Activated CD8-positive, alpha-beta T cell treated with anti-CD3 and anti-CD28 coated beads for 36 hours (primary cell): ENCODE measurements at regions not wholly inside any gene's neighbourhood (a gene's known extent, or its start where the extent isn't known, plus 50 kb on each side); places are given as distances from the start of the nearest gene placed in this dataset.

Experiments used
- ATAC-seq: fragments of 200-7000 bp; cut with Tn5 transposase; one replicate; pipeline ENCODE4 v1.10.0; 2021; ENCODE audit warnings: mild to moderate bottlenecking, moderate library complexity
- CTCF ChIA-PET: fragments of 350-600 bp; sonication (Branson Sonifier 250); formaldehyde crosslinking; loops from one replicate; lab custom pipeline; 2021; ENCODE audit warnings: antibody characterized with exemption; lab: Charles Lee
- POLR2A ChIA-PET: fragments of 350-600 bp; sonication (Branson Sonifier 250); formaldehyde crosslinking; loops from one replicate; lab custom pipeline; 2021; ENCODE audit warnings: antibody characterized with exemption; lab: Charles Lee
- DNase-seq: peaks from one replicate; pipeline ENCODE4 v3.0.0-alpha.2; 2020
- H3K27ac Mint-ChIP-seq: one replicate; pipeline ENCODE4 v1.8.0; 2021; ENCODE audit warnings: mild to moderate bottlenecking, mixed read lengths
- H3K27me3 Mint-ChIP-seq: one replicate; pipeline ENCODE4 v1.8.0; 2021; ENCODE audit warnings: mixed read lengths
- H3K36me3 Mint-ChIP-seq: one replicate; pipeline ENCODE4 v1.8.0; 2021; ENCODE audit warnings: low read depth, mixed read lengths
- H3K4me1 Mint-ChIP-seq: one replicate; pipeline ENCODE4 v1.8.0; 2021; ENCODE audit warnings: low read depth, mixed read lengths
- H3K4me3 Mint-ChIP-seq: one replicate; pipeline ENCODE4 v1.8.0; 2021; ENCODE audit warnings: mild to moderate bottlenecking, moderate library complexity, mixed read lengths
- H3K9me3 Mint-ChIP-seq: one replicate; pipeline ENCODE4 v1.8.0; 2021; ENCODE audit warnings: mixed read lengths
- CTCF ChIP-seq: fragments of 200-600 bp; IDR thresholded peaks from one replicate; pipeline ENCODE4 v1.8.0; 2022; ENCODE audit warnings: antibody characterized with exemption, mild to moderate bottlenecking
- intact Hi-C: fragments of 100-400 bp; cut with micrococcal nuclease; formaldehyde crosslinking; loops from one replicate; pipeline ENCODE4 v1.10.0; 2022

- H3K27ac Mint-ChIP-seq, result no peak overlapping the region
- ATAC-seq (no peak), DNase-seq (no peak)
- H3K4me1 Mint-ChIP-seq, result no peaks in the 10 kb centered on the region
- no peak overlapping the region for H3K4me3 Mint-ChIP-seq
- intact Hi-C loops, result no loop called here
- ChIA-PET POLR2A (no interaction called here), CTCF (no interaction called here)
- H3K27me3 Mint-ChIP-seq, result no peaks in the 10 kb centered on the region
- no peak for TF ChIP-seq CTCF
- H3K9me3 Mint-ChIP-seq, result peaks cover 25% of the 10 kb centered on the region
- no peaks in the 10 kb centered on the region for H3K36me3 Mint-ChIP-seq
Observed at GRCh38 chr4:119715490-119716445, 87.2 kb upstream of the PDE5A start.

GRCh38 chr4:119709418-119709817 is 80.8 kb upstream of the PDE5A start:
- H3K27me3 Mint-ChIP-seq, result peaks cover 2% of the 10 kb centered on the region
- H3K27ac Mint-ChIP-seq, result no peak overlapping the region
- DNase-seq (no peak), ATAC-seq (no peak)
- H3K4me1 Mint-ChIP-seq, result no peaks in the 10 kb centered on the region
- TF ChIP-seq CTCF, result no peak
- intact Hi-C loops, result no loop called here
- H3K4me3 Mint-ChIP-seq, result no peak overlapping the region
- no peaks in the 10 kb centered on the region for H3K36me3 Mint-ChIP-seq
- CTCF ChIA-PET, result no interaction called here
- POLR2A ChIA-PET, result no interaction called here
- H3K9me3 Mint-ChIP-seq, result peaks cover 2% of the 10 kb centered on the region

- Mint-ChIP-seq H3K27me3 (peaks cover 4% of the 10 kb centered on the region), H3K36me3 (no peaks in the 10 kb centered on the region), H3K4me1 (no peaks in the 10 kb centered on the region), H3K27ac (no peak overlapping the region), H3K4me3 (no peak overlapping the region), H3K9me3 (peaks cover 2% of the 10 kb centered on the region)
- POLR2A ChIA-PET, result no interaction called here
- no peak for ATAC-seq
- no peak for TF ChIP-seq CTCF
- intact Hi-C loops, result no loop called here
- DNase-seq, result no peak
- CTCF ChIA-PET, result no interaction called here
Observed at GRCh38 chr4:119707336-119707735, 78.7 kb upstream of the PDE5A start.

- no peak for TF ChIP-seq CTCF
- H3K9me3 Mint-ChIP-seq, result peaks cover 2% of the 10 kb centered on the region
- intact Hi-C loops, result no loop called here
- ChIA-PET CTCF (interaction anchor here (0.6 kb wide), 1 partner anchor 19 kb away, joined by 3 read pairs; no protein-coding TSS in a partner anchor), POLR2A (no interaction called here)
- DNase-seq, result no peak
- H3K36me3 Mint-ChIP-seq, result no peaks in the 10 kb centered on the region
- H3K27ac Mint-ChIP-seq, result no peak overlapping the region
- H3K4me3 Mint-ChIP-seq, result no peak overlapping the region
- H3K27me3 Mint-ChIP-seq, result peaks cover 4% of the 10 kb centered on the region
- no peak for ATAC-seq
- no peaks in the 10 kb centered on the region for H3K4me1 Mint-ChIP-seq
Observed at GRCh38 chr4:119706804-119707203, 78.2 kb upstream of the PDE5A start.

- ChIA-PET CTCF (no interaction called here), POLR2A (no interaction called here)
- Mint-ChIP-seq H3K36me3 (no peaks in the 10 kb centered on the region), H3K4me1 (no peaks in the 10 kb centered on the region), H3K27me3 (peaks cover 16% of the 10 kb centered on the region), H3K9me3 (peaks cover 2% of the 10 kb centered on the region), H3K27ac (no peak overlapping the region), H3K4me3 (no peak overlapping the region)
- ATAC-seq (no peak), DNase-seq (no peak)
- intact Hi-C loops, result no loop called here
- TF ChIP-seq CTCF, result no peak
Observed at GRCh38 chr4:119697887-119698393, 69.3 kb upstream of the PDE5A start.
